BJ (cell line): ENCODE measurements at regions not wholly inside any gene's neighbourhood (a gene's known extent, or its start where the extent isn't known, plus 50 kb on each side); places are given as distances from the start of the nearest gene placed in this dataset.

ENCODE experiments used
- CTCF ChIA-PET: fragments of 350-600 bp; formaldehyde crosslinking; extraction: SDS; loops from one replicate; lab custom pipeline; 2021; ENCODE audit warnings: antibody characterized with exemption, inconsistent platforms; lab: Yijun Ruan, JAX
- POLR2A ChIA-PET: fragments of 300-600 bp; sonication (Branson Sonifier 250); formaldehyde crosslinking; extraction: SDS; loops from one replicate; lab custom pipeline; 2021; ENCODE audit warnings: antibody characterized with exemption; lab: Charles Lee
- DNase-seq: peaks from one replicate; pipeline ENCODE4 v3.0.0-alpha.2; 2011; ENCODE audit warnings: low read depth
- H3K27me3 ChIP-seq: 2 replicates; pipeline ENCODE4 v1.6.0; 2011; ENCODE audit warnings: low read length; ENCODE audit not compliant: control insufficient read depth, insufficient read depth
- H3K36me3 ChIP-seq: 2 replicates; pipeline ENCODE4 v1.5.1; 2011; ENCODE audit warnings: low read length; ENCODE audit not compliant: control insufficient read depth, insufficient read depth
- H3K4me3 ChIP-seq: 2 replicates; pipeline ENCODE4 v1.5.1; 2011; ENCODE audit warnings: low read depth, mild to moderate bottlenecking, control low read depth, low read length
- TF ChIP-seq, protein P1 (sequence below): IDR thresholded peaks from 2 replicates; pipeline ENCODE4 v1.5.1; 2011; ENCODE audit warnings: low read depth, mild to moderate bottlenecking, control low read depth, inconsistent platforms, low read length, moderate library complexity; ENCODE audit not compliant: insufficient read depth

DNA sequence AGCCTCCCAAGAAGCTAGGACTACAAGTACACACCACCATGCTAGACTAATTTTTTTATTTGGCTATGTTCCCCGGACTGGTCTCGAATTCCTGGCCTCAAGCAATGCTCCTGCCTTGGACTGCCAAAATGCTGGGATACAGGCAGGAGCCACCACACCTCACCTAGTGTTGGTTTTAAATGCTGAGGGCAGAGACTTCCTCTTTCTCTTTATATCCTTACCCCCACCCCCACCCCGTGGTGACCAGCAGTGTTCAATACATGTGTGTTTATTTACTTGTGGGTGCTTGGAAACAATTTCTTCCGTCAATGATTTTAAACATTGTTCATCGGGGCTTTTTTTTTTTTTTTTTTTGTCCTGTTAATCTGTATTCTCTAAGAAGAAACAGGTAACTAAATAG lies 158.9 kb downstream of the ZBTB18 start:
- CTCF ChIA-PET, result no interaction called here
- no peak for DNase-seq
- no peak overlapping the region for H3K4me3 ChIP-seq
- H3K27me3 ChIP-seq, result no peaks in the 10 kb centered on the region
- TF ChIP-seq, protein P1, sequence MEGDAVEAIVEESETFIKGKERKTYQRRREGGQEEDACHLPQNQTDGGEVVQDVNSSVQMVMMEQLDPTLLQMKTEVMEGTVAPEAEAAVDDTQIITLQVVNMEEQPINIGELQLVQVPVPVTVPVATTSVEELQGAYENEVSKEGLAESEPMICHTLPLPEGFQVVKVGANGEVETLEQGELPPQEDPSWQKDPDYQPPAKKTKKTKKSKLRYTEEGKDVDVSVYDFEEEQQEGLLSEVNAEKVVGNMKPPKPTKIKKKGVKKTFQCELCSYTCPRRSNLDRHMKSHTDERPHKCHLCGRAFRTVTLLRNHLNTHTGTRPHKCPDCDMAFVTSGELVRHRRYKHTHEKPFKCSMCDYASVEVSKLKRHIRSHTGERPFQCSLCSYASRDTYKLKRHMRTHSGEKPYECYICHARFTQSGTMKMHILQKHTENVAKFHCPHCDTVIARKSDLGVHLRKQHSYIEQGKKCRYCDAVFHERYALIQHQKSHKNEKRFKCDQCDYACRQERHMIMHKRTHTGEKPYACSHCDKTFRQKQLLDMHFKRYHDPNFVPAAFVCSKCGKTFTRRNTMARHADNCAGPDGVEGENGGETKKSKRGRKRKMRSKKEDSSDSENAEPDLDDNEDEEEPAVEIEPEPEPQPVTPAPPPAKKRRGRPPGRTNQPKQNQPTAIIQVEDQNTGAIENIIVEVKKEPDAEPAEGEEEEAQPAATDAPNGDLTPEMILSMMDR, result no peak
- POLR2A ChIA-PET, result interaction anchor here (0.7 kb wide), 1 partner anchor 102 kb away, joined by 4 read pairs; no protein-coding TSS in a partner anchor
- no peaks in the 10 kb centered on the region for H3K36me3 ChIP-seq

- Histone ChIP-seq H3K27me3 (no peaks in the 10 kb centered on the region), H3K36me3 (no peaks in the 10 kb centered on the region), H3K4me3 (no peak overlapping the region)
- ChIA-PET CTCF (no interaction called here), POLR2A (no interaction called here)
- TF ChIP-seq, protein P1, result peak; percentile 25; the same call in 1 of the 2 replicates
- no peak for DNase-seq
Observed at GRCh38 chr1:244210884-244211558, 159.9 kb downstream of the ZBTB18 start.

GRCh38 chr1:244211559-244211944 lies 160.5 kb downstream of the ZBTB18 start:
- DNase-seq, result no peak
- TF ChIP-seq, protein P1, result no peak
- ChIA-PET POLR2A (no interaction called here), CTCF (no interaction called here)
- H3K27me3 ChIP-seq, result no peaks in the 10 kb centered on the region
- H3K36me3 ChIP-seq, result no peaks in the 10 kb centered on the region
- H3K4me3 ChIP-seq, result no peak overlapping the region

DNA sequence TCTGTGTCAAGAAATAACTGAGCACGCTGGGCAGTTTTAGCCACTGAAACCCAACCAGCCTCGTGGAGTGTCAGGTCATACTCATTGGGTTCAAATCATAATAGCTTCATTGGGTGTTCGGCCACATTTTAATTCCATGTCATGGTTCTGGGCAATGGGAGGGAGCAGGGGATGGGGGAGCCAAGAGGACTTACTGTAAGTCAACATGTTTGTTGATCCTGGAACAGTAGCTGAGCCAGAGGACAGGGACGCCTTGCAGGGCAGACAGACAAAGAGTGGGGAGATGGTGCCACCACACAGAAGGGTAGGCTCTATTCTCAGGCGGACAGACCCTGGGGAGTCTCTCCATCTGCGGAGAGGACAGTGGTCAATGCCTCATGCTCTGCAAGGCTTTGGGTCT lies 161.1 kb downstream of the ZBTB18 start:
- POLR2A ChIA-PET, result no interaction called here
- no peak for DNase-seq
- CTCF ChIA-PET, result no interaction called here
- H3K36me3 ChIP-seq, result no peaks in the 10 kb centered on the region
- H3K4me3 ChIP-seq, result no peak overlapping the region
- H3K27me3 ChIP-seq, result no peaks in the 10 kb centered on the region
- TF ChIP-seq, protein P1, result no peak

- Histone ChIP-seq H3K4me3 (no peak overlapping the region), H3K36me3 (no peaks in the 10 kb centered on the region), H3K27me3 (no peaks in the 10 kb centered on the region)
- POLR2A ChIA-PET, result no interaction called here
- TF ChIP-seq, protein P1, result no peak
- DNase-seq, result no peak
- CTCF ChIA-PET, result no interaction called here
Observed at GRCh38 chr1:244212797-244213475, 161.9 kb downstream of the ZBTB18 start.
